NCI-H524 (cell line): ENCODE measurements at regions not wholly inside any gene's neighbourhood (a gene's known extent, or its start where the extent isn't known, plus 50 kb on each side); places are given as distances from the start of the nearest gene placed in this dataset.
"Not testable (repeated sequence)": the region's sequence is repeated elsewhere in the genome, so short reads cannot be mapped to it uniquely, and the experiment has no call there.

Source experiments
- DNase-seq, 2 experiments: peaks; one replicate each; lab custom pipeline; 2025; lab: John Stamatoyannopoulos, UW

- no peak for DNase-seq
These were observed 135.7 kb downstream of the IGF1 start for GRCh38 chr12:102344691-102345090.

GRCh38 chr12:102343361-102344121, 136.8 kb downstream of the IGF1 start:
- DNase-seq, result peak; percentile 52 to 83

- DNase-seq, result no peak
These were observed 137.9 kb downstream of the IGF1 start for GRCh38 chr12:102342281-102343006.

- DNase-seq, result no peak
These were observed 137.1 kb upstream of the PMCH start for GRCh38 chr12:102334765-102335164.

- DNase-seq, result no peak
These were observed 133.8 kb upstream of the PMCH start for GRCh38 chr12:102331419-102331818.

- no peak for DNase-seq
These were observed 132.2 kb upstream of the PMCH start for GRCh38 chr12:102329883-102330282.

- DNase-seq, result peak in 1 of 2 experiments; percentile 74
These were observed 129.3 kb upstream of the PMCH start for GRCh38 chr12:102326982-102327381.

GRCh38 chr12:102325108-102325507, 127.5 kb upstream of the PMCH start:
- not testable (repeated sequence) for DNase-seq

- no peak for DNase-seq
These were observed 126.2 kb upstream of the PMCH start for GRCh38 chr12:102323799-102324198.

GRCh38 chr12:102322254-102322653, 124.6 kb upstream of the PMCH start:
- no peak for DNase-seq

- no peak for DNase-seq
These were observed 123.9 kb upstream of the PMCH start for GRCh38 chr12:102321305-102322082.

- DNase-seq, result no peak
These were observed 119.5 kb upstream of the PMCH start for GRCh38 chr12:102317155-102317554.

- no peak for DNase-seq
These were observed 119.1 kb upstream of the PMCH start for GRCh38 chr12:102316723-102317122.

- no peak for DNase-seq
These were observed 117.2 kb upstream of the PMCH start for GRCh38 chr12:102314821-102315220.

- not testable (repeated sequence) for DNase-seq
These were observed 115.7 kb upstream of the PMCH start for GRCh38 chr12:102313116-102313971.

GRCh38 chr12:102305486-102305885, 107.9 kb upstream of the PMCH start:
- DNase-seq, result no peak

- not testable (repeated sequence) for DNase-seq
These were observed 107.0 kb upstream of the PMCH start for GRCh38 chr12:102304667-102305066.

- no peak for DNase-seq
These were observed 104.9 kb upstream of the PMCH start for GRCh38 chr12:102302553-102302952.

GRCh38 chr12:102301547-102301946, 103.9 kb upstream of the PMCH start:
- no peak for DNase-seq

- peak in 1 of 2 experiments; percentile 52 for DNase-seq
These were observed 103.3 kb upstream of the PMCH start for GRCh38 chr12:102300824-102301461.

GRCh38 chr12:102299731-102300130, 102.1 kb upstream of the PMCH start:
- DNase-seq, result no peak
